ENCODE measurements at regions not wholly inside any gene's neighbourhood (a gene's known extent, or its start where the extent isn't known, plus 50 kb on each side); places are given as distances from the start of the nearest gene placed in this dataset.

DNA sequence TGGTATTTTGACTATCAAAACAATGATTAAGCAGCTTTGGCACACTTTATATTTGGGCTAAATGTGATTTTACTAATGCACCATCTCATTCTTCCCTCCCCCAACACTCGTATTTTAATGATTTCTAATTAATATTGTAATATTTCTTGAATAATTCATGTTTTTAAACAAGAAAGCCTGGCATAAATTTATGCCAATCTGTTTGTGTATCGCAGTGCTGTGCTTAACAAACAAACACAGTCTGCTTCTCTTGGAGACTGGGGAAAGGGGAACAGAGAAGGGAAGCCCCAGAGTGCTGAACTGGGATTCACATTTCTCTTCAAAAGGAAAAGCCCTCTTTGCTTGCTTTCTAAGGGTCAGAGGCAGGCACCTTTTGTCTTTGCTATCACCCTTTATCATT lies 496.9 kb upstream of the STXBP6 start:
- TF ChIP-seq POLR2A (IDR thresholded peaks at IDR 0.05; ENCODE audit: low read depth): no peak
- TF ChIP-seq, protein P1, sequence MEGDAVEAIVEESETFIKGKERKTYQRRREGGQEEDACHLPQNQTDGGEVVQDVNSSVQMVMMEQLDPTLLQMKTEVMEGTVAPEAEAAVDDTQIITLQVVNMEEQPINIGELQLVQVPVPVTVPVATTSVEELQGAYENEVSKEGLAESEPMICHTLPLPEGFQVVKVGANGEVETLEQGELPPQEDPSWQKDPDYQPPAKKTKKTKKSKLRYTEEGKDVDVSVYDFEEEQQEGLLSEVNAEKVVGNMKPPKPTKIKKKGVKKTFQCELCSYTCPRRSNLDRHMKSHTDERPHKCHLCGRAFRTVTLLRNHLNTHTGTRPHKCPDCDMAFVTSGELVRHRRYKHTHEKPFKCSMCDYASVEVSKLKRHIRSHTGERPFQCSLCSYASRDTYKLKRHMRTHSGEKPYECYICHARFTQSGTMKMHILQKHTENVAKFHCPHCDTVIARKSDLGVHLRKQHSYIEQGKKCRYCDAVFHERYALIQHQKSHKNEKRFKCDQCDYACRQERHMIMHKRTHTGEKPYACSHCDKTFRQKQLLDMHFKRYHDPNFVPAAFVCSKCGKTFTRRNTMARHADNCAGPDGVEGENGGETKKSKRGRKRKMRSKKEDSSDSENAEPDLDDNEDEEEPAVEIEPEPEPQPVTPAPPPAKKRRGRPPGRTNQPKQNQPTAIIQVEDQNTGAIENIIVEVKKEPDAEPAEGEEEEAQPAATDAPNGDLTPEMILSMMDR (IDR thresholded peaks at IDR 0.05): no peak

Data from esophagus muscularis mucosa (tissue), 3 donors.